Astrocyte (in vitro differentiated cells and primary cell): ENCODE measurements at regions not wholly inside any gene's neighbourhood (a gene's known extent, or its start where the extent isn't known, plus 50 kb on each side); places are given as distances from the start of the nearest gene placed in this dataset.

Experiments
- EZH2 ChIP-seq: IDR thresholded peaks from 2 replicates; pipeline ENCODE4 v1.6.1; 2012; ENCODE audit warnings: mild to moderate bottlenecking, low read length, inconsistent platforms; ENCODE audit not compliant: insufficient read depth
- TF ChIP-seq, protein P1 (sequence below): IDR thresholded peaks from 2 replicates; pipeline ENCODE4 v1.5.1; 2011; ENCODE audit warnings: low read depth, mild to moderate bottlenecking, inconsistent platforms, low read length, moderate library complexity; ENCODE audit not compliant: insufficient read depth

DNA sequence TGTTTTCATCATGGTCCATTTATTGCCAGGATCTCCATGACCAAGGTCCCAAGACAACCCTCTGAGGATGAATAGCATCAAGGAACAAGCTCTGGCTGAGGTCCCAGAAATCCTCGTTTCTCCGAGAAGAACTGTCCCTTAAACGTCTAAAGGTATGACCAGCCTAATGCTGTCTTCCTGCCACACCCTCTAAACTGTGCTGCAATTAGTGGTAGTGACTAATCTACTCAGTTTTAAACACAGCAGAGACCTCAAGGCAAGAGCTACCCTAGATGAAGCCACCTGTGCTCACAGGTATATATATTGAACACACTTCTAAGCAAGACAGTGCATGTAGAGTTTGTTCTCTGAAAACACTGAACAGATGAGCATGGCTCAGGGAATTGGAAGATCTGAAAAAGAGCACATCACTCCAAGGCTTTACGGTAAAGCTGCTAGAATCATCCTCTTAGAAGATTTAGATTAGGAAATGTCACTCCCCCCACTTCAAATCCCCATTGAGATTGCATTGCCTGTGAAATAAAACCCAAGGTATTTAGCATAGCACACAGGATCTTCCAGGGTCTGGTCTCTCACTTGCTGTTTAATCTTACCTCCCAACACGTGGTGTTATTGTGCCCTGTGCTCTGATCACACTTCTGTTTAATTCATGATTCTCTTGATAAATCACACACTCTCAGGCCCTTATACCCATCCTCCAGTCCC is 173.9 kb upstream of the VCX3A start:
- TF ChIP-seq, protein P1, sequence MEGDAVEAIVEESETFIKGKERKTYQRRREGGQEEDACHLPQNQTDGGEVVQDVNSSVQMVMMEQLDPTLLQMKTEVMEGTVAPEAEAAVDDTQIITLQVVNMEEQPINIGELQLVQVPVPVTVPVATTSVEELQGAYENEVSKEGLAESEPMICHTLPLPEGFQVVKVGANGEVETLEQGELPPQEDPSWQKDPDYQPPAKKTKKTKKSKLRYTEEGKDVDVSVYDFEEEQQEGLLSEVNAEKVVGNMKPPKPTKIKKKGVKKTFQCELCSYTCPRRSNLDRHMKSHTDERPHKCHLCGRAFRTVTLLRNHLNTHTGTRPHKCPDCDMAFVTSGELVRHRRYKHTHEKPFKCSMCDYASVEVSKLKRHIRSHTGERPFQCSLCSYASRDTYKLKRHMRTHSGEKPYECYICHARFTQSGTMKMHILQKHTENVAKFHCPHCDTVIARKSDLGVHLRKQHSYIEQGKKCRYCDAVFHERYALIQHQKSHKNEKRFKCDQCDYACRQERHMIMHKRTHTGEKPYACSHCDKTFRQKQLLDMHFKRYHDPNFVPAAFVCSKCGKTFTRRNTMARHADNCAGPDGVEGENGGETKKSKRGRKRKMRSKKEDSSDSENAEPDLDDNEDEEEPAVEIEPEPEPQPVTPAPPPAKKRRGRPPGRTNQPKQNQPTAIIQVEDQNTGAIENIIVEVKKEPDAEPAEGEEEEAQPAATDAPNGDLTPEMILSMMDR: no peak
- TF ChIP-seq EZH2: no peak
